Sigmoid colon (tissue), 6 donors: ENCODE measurements at regions not wholly inside any gene's neighbourhood (a gene's known extent, or its start where the extent isn't known, plus 50 kb on each side); places are given as distances from the start of the nearest gene placed in this dataset.

Experiments used
- DNase-seq: peaks from one replicate; pipeline ENCODE4 v3.0.0-alpha.2; 2019
- H3K27ac ChIP-seq, 4 donors: fragments of 200-600 bp; sonication (generic); one replicate each; pipeline ENCODE4 v1.5.1; 2016 to 2019; ENCODE audit warnings: mild to moderate bottlenecking in 1 of 4
- H3K27me3 ChIP-seq, 3 donors: fragments of 200-600 bp; sonication (generic); one replicate each; pipeline ENCODE4 v1.5.1; 2019; ENCODE audit warnings: mild to moderate bottlenecking in 1 of 3
- H3K36me3 ChIP-seq, 4 donors: fragments of 200-600 bp; sonication (generic); one replicate each; pipeline ENCODE4 v1.5.1; 2016 to 2019
- H3K4me1 ChIP-seq, 4 donors: fragments of 200-600 bp; sonication (generic); one replicate each; pipeline ENCODE4 v1.5.1; 2017 to 2019
- H3K4me3 ChIP-seq, 4 donors: fragments of 200-600 bp; sonication (generic); one replicate each; pipeline ENCODE4 v1.5.1; 2017 to 2019; ENCODE audit warnings: mild to moderate bottlenecking in 2 of 4, moderate library complexity in 1 of 4
- H3K9me3 ChIP-seq, 4 donors: fragments of 200-600 bp in 3 of 4; sonication (generic) in 3 of 4; one replicate each; pipeline versions ENCODE4 v1.5.1 to v1.6.1; 2013 to 2019
- CTCF ChIP-seq, 4 experiments: fragments of 450-650 bp in 3 of 4; fragments of 200-600 bp in 1 of 4; IDR thresholded peaks; one replicate each; pipeline ENCODE4 v1.5.1; 2016 to 2019; ENCODE audit warnings: antibody characterized with exemption in 4 of 4, mild to moderate bottlenecking in 3 of 4, moderate library complexity in 2 of 4
- EP300 ChIP-seq, 4 donors: sonication (generic); formaldehyde crosslinking; IDR thresholded peaks; one replicate each; pipeline ENCODE4 v1.6.1; 2017; ENCODE audit warnings: antibody characterized with exemption in 4 of 4
- POLR2A ChIP-seq, 2 donors: fragments of 450-650 bp; IDR thresholded peaks; one replicate each; pipeline ENCODE4 v1.6.1; 2016; ENCODE audit warnings: antibody characterized with exemption in 2 of 2, mild to moderate bottlenecking in 2 of 2, moderate library complexity in 2 of 2
- POLR2AphosphoS5 ChIP-seq, 4 donors: sonication (generic); formaldehyde crosslinking; IDR thresholded peaks; one replicate each; pipeline ENCODE4 v1.6.1; 2017; ENCODE audit warnings: antibody characterized with exemption in 4 of 4
- WGBS, 2 donors: extraction: QIAGEN DNeasy Blood & Tissue Kit; methylation state at CpG; one replicate each; pipeline ENCODE4 v1.1.7; 2013; 5-methylcytosine and 5-hydroxymethylcytosine counted together
- intact Hi-C: fragments of 100-400 bp; cut with DNase I; formaldehyde crosslinking; loops from one replicate; pipeline ENCODE4 v1.15.1; 2023
- donor health status: healthy with polysubstance abuse.
- donor health status: healthy.

GRCh38 chr2:120878970-120879369 lies 143.3 kb downstream of the GLI2 start:
- TF ChIP-seq EP300 (IDR thresholded peaks at IDR 0.05), result no peak
- no peaks in the 10 kb centered on the region for H3K9me3 ChIP-seq
- 93 to 94% methylated on average over 7 of the region's 7 CpGs for WGBS, 2 donors
- no peaks in the 10 kb centered on the region for H3K36me3 ChIP-seq
- peaks cover 0 to 42% (median 36%) of the 10 kb centered on the region in 4 donors for H3K4me1 ChIP-seq
- DNase-seq, result no peak
- H3K4me3 ChIP-seq, result no peak overlapping the region
- intact Hi-C loops, result no loop called here
- H3K27ac ChIP-seq, result no peak overlapping the region
- H3K27me3 ChIP-seq, result no peaks in the 10 kb centered on the region

GRCh38 chr2:120879431-120880295 lies 144.0 kb downstream of the GLI2 start:
- TF ChIP-seq POLR2A (IDR thresholded peaks at IDR 0.05) (no peak), POLR2AphosphoS5 (IDR thresholded peaks at IDR 0.05) (no peak), CTCF (IDR thresholded peaks at IDR 0.05) (no peak), EP300 (IDR thresholded peaks at IDR 0.05) (no peak)
- no peaks in the 10 kb centered on the region for H3K36me3 ChIP-seq
- H3K27ac ChIP-seq, result no peak overlapping the region
- no peaks in the 10 kb centered on the region for H3K9me3 ChIP-seq
- intact Hi-C loops, result no loop called here
- H3K27me3 ChIP-seq, result no peaks in the 10 kb centered on the region
- H3K4me3 ChIP-seq, result no peak overlapping the region
- peaks cover 0 to 48% (median 37%) of the 10 kb centered on the region in 4 donors for H3K4me1 ChIP-seq
- WGBS, 2 donors, result 49 to 69% methylated on average over 24 of the region's 24 CpGs
- no peak for DNase-seq

- TF ChIP-seq EP300 (IDR thresholded peaks at IDR 0.05), result no peak
- no peak for TF ChIP-seq CTCF (IDR thresholded peaks at IDR 0.05)
- TF ChIP-seq POLR2AphosphoS5 (IDR thresholded peaks at IDR 0.05), result no peak
- no peak for TF ChIP-seq POLR2A (IDR thresholded peaks at IDR 0.05)
- DNase-seq, result no peak
- 49 to 70% methylated on average over 7 of the region's 7 CpGs for WGBS, 2 donors
- Histone ChIP-seq H3K9me3 (no peaks in the 10 kb centered on the region), H3K27ac (no peak overlapping the region), H3K4me3 (no peak overlapping the region), H3K36me3 (no peaks in the 10 kb centered on the region), H3K27me3 (no peaks in the 10 kb centered on the region), H3K4me1 (peaks cover 0 to 41% (median 31%) of the 10 kb centered on the region in 4 donors)
- intact Hi-C loops, result no loop called here
Observed at GRCh38 chr2:120880381-120880780, 144.7 kb downstream of the GLI2 start.

GRCh38 chr2:120881981-120882788 lies 146.5 kb downstream of the GLI2 start:
- intact Hi-C loops, result no loop called here
- no peaks in the 10 kb centered on the region for H3K9me3 ChIP-seq
- H3K36me3 ChIP-seq, result no peaks in the 10 kb centered on the region
- TF ChIP-seq EP300 (IDR thresholded peaks at IDR 0.05), result no peak
- no peak for TF ChIP-seq POLR2A (IDR thresholded peaks at IDR 0.05)
- TF ChIP-seq CTCF (IDR thresholded peaks at IDR 0.05), result no peak
- no peak for TF ChIP-seq POLR2AphosphoS5 (IDR thresholded peaks at IDR 0.05)
- H3K4me3 ChIP-seq, result no peak overlapping the region
- no peaks in the 10 kb centered on the region for H3K27me3 ChIP-seq
- 70 to 78% methylated on average over 21 of the region's 21 CpGs for WGBS, 2 donors
- DNase-seq, result no peak
- H3K27ac ChIP-seq, result no peak overlapping the region
- peaks cover 0 to 37% (median 25%) of the 10 kb centered on the region in 4 donors for H3K4me1 ChIP-seq
